ENCODE measurements at regions not wholly inside any gene's neighbourhood (a gene's known extent, or its start where the extent isn't known, plus 50 kb on each side); places are given as distances from the start of the nearest gene placed in this dataset.
"Not testable (repeated sequence)": the region's sequence is repeated elsewhere in the genome, so short reads cannot be mapped to it uniquely, and the experiment has no call there.

DNA sequence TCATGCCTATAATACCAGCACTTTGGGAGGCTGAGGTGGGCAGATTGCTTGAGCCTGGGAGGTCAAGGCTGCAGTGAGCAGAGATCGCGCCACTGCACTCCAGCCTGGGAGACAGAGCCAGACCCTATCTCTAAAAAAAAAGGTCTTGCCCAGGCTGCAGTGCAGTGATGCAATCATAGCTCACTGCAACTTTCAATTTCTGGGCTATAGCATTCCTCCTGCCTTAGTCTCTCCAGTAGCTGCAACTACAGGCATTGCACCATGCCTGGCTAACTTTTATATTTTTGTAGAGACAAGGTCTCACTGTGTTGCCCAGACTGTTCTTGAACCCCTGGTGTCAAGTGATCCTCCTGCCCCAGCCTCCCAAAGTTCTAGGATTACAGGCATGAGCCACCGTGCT is 90.4 kb upstream of the TSC22D1 start:
- DNase-seq (ENCODE audit: low read depth, low spot score): not testable (repeated sequence)

DNA sequence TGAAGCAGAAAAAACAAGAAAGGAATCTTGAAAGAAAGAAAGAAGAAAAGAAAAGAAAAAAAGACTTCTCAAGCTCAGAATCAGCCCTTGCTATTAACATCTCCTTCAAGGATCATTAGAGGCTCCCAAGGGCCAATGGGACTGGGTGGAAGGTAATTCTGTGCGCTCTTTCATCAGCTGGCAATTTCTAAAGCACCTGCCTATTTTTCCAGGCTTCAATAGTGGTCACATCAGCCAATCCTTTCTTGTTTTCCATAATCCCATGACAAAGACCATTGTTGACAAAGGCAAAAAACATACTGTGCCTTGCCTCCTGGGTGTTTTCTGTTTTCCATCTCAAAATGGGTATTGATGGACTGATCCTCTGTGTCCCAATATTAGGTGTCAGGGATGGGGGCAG is 88.2 kb upstream of the TSC22D1 start:
- no peak for DNase-seq (ENCODE audit: low read depth, low spot score)

DNA sequence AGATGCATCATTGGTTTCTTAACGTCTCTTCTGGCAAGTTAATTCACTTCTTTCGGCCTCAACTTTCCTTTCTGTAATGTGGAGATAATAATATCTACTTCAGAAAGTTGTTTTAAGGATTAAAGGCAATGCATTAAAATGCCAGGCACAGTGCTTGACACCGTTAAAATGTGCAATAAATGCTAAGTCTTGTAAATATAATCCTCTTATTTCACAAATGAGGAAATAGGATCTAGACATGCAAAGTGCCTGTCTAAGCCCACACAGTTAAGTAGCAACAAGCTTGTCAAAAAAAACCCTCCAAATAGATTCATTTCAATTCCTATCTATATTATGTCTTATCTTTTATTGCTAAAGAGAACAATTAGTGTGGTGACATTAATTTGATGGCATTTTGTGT is 86.4 kb upstream of the TSC22D1 start:
- DNase-seq (ENCODE audit: low read depth, low spot score): no peak

DNA sequence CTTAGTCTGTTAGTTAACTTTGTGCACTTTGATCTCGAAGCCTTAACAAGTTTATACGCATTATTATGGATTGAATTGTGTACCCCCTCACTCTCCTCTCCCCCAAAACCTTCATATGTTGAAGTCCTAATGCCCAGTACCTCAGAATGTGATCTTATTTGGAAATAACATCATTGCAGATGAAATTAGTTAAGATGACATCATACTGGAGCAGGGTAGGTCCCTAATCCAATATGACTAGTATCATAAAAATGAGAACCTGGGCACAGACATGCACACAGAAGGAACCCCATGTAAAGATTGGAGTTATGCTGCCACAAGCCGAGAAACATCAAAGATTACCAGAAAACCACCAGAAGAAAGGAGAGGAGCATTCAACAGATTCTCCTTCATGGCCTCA is 85.8 kb upstream of the TSC22D1 start:
- DNase-seq (ENCODE audit: low read depth, low spot score): no peak

DNA sequence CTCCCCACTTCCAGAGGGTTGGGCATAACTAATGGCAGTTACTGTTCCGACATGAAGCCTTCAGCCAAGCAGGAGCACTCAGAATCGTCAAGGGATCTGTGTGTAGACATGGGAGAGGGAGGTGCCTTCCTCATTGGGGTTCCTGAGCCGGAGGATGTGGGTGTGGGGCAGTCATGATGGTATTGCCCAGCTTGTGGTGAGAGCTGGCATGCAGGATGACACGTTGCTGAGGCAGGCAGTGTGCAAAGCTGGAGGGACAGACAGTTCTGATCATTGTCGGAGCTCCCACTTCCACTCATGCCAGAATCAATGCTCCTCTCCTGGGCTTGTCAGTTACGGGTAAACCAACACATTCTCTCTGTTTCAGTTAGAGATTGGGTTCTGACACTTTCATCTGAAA is 83.9 kb upstream of the TSC22D1 start:
- no peak for DNase-seq (ENCODE audit: low read depth, low spot score)

DNA sequence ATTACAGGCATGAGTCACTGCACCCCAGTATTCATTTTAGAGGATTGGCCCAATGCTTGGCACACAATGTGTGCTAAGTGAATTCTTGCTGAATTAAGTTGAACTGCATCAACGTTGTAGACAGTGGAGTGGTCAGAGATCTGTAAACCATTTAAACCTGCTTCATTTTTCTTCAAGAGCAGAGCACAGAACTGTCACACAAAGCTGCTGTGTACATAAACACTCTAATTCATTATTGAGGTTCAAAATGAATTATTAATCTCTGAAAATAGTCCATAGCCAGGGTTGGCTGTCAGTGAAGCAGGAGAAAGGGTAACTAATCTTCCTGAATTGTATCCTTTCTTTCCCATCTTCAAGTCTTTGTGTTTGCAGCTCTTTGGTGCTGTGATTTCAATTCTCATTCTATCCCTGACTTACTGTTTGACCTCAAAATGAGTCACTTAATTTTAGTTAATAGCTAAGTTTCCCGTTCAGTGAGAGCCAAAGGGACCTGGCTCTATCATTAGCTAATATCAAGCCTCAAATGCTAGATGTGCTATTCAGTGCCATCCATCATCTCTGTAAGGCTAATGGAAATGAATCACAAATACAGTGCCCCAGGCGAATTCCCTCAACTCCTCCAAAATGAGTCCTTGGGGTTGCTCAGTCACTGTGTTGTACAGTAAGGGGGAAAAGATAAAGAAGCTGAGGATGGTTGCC is 77.0 kb upstream of the TSC22D1 start:
- DNase-seq (ENCODE audit: low read depth, low spot score): no peak

DNA sequence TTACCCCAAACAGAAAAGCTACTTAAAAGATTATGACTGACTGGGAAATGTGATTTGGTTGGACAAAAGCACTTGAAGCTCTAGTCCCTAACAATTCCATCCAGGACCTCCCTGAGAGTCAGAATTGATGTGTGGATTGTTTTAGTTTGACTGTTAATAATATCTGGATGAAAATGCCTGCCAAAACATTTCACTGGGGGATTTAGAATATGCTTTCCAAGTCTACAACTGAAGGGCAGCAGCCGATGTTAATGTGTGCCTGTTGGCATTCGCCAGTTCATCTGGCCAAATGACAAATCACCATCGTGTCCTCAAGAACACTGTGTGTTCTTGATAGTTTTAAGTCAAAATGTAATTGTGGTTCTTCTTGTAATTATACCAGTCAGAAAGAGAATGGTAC is 76.0 kb upstream of the TSC22D1 start:
- no peak for DNase-seq (ENCODE audit: low read depth, low spot score)

DNA sequence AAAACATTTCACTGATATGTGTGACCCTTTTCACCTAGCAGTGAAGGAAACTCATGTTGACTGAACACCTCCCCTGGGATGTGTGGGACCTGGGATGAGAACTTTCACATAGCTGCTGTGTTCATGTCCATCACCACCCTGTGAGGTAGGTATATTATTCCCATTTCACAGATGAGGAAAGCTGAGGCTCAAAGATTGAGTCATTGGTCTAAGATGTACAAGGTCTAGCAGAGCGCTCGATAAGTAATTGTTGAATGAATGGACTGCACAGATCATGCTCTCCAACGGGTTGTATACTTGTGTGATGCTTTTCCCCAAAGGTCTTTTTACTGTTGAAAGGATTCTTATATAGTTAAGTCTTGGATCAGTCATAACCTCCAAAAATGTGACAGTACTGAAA is 75.6 kb upstream of the TSC22D1 start:
- no peak for DNase-seq (ENCODE audit: low read depth, low spot score)

DNA sequence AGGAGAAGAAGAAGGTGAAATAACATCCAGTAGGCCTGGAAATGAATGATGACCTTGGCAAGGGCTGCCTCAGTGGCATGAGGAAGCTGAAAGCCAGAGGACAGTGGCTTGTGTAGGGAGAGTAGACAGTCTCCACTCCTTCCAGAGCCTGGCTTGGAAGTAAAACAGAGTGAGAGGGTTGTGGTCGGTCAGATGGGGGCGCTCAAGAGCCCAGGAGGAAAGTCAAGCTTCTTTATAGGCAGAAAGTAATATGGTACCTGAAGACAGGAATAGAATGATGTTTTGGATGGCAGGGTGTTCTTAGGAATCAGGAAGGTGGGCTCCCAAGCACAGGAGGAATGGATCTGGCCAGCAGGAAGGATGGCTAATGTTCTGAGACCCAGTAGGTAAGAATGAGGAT is 75.1 kb upstream of the TSC22D1 start:
- DNase-seq (ENCODE audit: low read depth, low spot score): no peak

DNA sequence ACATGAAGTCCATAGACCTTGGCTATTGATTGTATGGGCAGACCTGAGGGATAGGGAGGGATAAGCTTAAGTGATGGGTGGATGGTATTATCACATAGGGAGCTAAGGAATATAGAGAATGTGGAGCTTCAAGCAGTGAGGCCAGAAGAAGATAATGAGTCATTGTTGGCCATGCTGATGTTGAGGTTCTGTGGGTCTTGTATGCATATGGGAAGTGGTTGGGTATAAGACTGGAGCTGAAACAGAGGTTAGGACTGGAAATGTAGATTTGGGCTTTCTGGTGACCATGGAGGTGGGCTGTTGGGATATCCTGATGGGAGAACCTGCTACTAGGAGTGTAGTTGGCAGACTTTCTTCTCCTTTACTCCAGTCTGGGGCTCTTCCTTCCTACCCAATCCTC is 73.7 kb upstream of the TSC22D1 start:
- no peak for DNase-seq (ENCODE audit: low read depth, low spot score)

DNA sequence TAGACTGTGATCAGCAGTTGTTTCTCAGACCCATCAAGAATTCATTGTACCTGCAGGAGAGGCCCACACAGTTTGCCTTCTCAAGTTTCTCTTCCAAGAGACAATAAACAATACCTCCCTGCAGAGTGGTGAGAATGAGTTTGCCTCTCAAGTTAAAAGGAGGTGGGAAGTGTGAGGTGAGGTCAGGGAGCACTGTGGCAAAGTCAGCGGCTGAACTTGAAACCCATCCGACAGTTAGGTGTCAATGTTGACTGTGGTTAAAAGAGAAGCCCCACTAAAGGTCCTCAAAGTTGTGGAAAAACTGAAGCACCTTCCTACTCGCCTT is 72.9 kb upstream of the TSC22D1 start:
- DNase-seq (ENCODE audit: low read depth, low spot score): no peak

DNA sequence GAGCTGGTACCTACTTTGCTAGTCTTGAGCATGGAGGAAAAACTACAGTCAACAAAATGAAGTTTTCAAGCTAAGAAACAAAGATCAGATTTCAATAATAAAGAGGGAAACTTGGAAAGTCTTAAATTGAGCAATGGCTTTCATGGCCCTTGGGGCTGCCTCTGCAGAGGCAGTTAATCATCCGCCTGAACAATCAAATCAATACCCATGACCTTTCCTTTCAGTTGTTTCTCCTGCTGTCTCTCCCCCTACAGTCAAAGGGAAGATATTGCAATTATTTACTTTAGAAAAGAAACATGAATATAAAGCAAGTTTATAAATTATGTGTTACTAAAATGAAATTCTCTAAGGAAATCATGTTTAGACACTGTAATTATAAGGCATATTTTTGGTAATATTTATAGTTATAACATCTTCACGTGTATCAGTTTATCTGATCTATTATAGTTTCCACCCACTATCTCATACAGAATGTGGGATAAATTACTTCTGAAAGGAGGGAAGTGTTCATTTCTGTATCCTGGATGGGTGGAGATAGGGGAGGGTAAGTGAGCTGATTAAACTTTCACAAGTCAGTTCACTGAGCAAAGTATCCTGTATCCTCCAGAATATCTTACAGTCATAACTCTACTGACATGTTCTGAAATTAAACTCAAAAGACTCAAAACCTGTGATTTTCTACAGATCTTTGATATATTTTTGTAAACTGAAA is 72.4 kb upstream of the TSC22D1 start:
- no peak for DNase-seq (ENCODE audit: low read depth, low spot score)

DNA sequence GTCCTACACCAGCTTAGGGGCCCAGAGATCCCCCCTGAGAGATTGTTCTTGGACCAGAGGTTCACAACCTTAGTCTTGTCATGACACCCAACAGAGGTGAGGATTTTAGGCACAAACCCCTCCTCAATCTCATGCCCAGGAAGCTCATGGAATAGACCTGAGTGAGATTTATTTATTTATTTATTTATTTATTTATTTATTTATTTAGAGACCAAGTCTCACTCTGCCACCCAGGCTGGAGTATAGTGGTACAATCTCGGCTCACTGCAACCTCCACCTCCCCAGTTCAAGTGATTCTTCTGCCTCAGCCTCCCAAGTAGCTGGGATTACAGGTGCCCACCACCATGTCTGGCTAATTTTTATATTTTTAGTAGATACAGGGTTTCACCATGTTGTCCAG is 71.4 kb upstream of the TSC22D1 start:
- DNase-seq (ENCODE audit: low read depth, low spot score): not testable (repeated sequence)

DNA sequence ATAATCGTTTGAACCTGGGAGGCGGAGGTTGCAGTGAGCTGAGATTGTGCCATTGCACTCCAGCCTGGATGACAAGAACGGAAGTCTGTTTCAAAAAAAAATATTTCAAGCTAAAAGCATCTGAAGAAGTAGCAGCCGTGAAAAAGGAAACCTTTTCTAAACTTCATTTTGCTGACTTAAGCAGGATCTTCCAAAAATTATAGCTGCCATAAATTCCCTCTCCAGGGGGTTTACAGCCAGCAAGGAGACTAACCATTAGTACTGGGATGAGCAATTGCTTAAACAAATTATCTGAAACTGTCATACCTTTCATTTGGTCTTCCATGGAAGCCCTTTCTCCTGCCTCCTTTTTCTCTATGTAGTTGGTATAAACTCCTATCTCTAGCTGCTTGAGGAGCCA is 69.9 kb upstream of the TSC22D1 start:
- DNase-seq (ENCODE audit: low read depth, low spot score): no peak

DNA sequence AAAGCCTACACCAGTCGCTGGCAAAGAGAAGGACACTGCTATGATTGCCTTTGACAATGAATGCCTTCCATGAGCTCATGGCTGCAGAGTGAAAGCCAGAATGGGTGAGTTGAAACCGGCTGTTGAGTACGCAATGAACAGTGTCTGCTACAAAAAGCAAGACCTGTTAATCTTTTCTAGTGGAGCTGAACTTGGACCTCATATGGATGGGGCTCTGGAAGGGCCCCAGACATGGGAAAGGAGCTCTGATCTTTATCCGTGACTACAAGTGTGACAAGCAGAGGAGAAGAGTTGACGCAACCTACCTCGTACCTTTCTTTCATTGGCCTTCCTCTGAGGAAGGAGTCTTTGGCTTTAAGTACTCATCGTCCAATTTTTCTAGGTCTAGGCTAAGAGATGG is 67.1 kb upstream of the TSC22D1 start:
- DNase-seq (ENCODE audit: low read depth, low spot score): no peak

DNA sequence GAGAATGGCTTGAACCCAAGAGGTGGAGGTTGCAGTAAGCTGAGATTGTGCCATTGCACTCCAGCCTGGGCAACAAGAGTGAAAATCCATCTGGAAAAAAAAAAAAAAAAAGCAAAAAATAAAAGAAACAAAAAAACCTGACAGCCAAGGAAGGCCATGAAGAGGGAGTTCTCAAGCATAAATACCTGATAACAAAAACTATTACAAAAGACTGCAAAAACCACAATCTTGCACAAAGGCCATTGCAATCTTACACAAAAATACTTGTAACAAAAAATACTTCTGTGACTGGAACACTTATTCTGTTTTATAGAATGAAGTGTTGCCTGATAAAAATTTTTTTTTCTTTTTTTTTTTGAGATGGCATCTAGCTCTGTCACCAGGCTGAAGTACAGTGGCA is 61.5 kb upstream of the TSC22D1 start:
- no peak for DNase-seq (ENCODE audit: low read depth, low spot score)

DNA sequence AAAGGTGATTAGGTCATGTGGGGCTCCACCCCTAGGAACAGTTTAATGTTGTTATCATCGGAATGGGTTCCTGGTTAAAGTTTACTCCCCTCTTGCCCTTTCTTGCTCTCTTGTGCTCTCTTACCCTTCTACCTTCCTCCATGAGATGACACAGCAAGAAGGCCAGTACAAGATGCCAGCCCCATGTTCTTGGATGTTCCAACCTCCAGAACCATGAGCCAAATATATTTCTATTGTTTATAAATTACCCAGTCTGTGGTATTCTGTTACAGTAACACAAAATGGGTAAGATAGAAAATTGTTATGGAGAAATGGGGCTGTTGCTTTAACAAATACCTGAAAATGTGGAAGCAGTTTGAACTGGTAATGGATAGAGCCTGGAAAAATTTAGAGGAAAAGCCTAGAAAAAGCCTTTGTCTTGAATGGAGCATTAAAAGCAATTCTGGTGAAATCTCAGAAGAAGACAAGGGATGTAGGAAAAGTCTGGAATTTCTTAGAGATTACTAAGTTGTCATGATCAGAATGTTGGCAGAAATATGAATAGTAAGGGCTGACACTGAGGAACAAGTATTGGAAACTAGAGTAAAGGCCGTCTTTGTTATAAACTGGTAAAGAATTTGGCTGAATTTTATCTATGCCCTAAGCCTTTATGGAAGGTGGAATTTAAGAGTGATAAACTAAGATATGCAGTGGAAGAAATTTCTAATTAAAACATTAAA is 53.5 kb upstream of the TSC22D1 start:
- no peak for DNase-seq (ENCODE audit: low read depth, low spot score)

DNA sequence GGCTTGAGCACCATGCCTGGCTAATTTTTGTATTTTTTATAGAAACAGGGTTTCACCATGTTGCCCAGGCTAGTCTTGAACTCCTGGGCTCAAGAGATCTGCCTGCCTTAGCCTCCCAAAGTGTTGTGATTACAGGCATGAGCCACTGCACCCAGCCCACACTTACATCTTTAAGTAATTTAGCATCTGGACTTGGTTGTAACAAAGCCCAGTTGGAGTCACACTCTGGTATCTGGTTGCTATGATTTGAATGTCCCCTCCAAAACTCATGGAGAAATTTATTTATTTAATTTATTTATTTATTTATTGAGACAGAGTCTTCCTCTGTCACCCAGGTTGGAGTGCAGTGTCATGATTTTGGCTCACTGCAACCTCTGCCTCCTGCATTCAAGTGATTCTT is 52.7 kb upstream of the TSC22D1 start:
- not testable (repeated sequence) for DNase-seq (ENCODE audit: low read depth, low spot score)

DNA sequence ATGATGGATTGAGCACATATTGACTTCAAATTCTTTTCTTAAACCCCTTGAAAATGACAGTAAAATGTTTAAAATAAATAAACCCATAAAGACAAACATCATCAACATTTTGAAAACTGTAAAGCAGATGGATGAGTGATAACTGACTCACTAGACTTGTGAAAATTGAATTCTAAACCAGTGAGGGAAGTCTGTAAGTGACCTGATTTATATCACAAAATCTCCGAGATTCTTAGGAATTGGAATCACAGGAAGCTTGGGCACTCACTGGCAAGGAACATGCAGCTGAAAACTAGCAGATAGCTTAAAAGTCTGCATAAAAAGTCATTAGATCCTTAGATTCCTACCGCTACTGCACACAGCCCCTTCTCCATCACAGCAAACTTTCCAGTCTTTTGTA is 51.3 kb upstream of the TSC22D1 start:
- DNase-seq (ENCODE audit: low read depth, low spot score): no peak

DNA sequence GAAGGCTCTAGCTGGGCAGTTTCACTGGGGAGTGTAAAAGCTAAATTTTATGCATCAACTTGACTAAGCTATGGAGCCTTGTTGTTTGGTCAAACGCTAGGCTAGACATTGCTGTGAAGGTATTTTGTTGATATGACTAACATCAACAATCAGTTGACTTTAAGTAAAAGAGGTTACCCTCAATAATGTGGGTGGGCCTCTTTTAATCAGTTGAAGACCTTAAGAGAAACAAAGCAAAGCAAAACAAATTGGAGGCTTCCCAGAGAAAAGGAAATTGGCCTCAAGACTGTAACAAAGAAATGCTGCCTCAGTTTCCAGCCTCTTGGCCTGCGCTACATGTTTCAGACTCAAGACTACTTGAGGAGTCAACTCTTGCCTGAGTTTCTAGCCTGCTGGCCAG is 50.0 kb upstream of the TSC22D1 start:
- DNase-seq (ENCODE audit: low read depth, low spot score): no peak

Data from smooth muscle cell of the brain vasculature (primary cell).